ENCODE measurements at regions not wholly inside any gene's neighbourhood (a gene's known extent, or its start where the extent isn't known, plus 50 kb on each side); places are given as distances from the start of the nearest gene placed in this dataset.

DNA sequence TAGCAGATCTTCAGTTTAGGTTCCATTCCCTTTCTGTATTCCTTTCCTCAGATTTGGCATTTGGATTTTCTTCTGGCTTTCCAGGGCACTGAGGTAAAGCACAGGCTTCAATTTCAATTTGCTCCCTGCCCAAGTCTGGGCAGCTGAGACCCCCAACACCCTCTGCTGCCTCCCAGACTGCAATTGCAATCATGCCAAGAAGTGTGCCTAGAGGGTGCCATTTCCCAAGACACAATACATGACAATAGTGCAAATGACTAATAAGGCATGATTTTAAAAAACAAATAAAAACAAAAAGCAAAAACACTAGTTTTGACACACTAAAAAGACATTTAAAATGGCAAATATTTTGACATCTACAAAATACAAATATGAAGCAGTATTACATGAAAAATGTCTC lies 364.8 kb downstream of the EPM2A start:
- DNase-seq: no peak

- no peak for DNase-seq
Observed at GRCh38 chr6:145372671-145373151, 362.6 kb downstream of the EPM2A start.

GRCh38 chr6:145373826-145374225 lies 361.5 kb downstream of the EPM2A start:
- no peak for DNase-seq

DNA sequence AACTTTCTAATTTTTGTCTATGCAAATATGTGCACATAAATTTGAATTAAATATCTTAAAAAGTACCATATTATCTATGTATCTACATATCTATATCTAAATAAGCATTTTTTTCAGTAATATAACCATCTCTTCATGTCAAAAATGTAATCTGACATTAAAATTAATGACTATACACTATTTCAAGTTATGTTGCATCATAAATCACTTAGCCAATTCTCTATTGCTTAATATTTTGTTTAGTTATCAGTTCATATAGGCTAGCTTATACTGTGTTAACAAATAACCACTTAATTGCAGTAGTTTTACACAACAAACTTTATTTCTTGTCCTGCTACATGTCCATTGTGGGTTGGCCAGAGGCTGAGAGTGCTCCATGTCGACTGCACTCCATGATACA lies 360.8 kb downstream of the EPM2A start:
- DNase-seq: no peak

- DNase-seq: no peak
Observed at GRCh38 chr6:145375502-145375901, 359.8 kb downstream of the EPM2A start.

GRCh38 chr6:145380186-145380585 lies 355.1 kb downstream of the EPM2A start:
- no peak for DNase-seq

DNA sequence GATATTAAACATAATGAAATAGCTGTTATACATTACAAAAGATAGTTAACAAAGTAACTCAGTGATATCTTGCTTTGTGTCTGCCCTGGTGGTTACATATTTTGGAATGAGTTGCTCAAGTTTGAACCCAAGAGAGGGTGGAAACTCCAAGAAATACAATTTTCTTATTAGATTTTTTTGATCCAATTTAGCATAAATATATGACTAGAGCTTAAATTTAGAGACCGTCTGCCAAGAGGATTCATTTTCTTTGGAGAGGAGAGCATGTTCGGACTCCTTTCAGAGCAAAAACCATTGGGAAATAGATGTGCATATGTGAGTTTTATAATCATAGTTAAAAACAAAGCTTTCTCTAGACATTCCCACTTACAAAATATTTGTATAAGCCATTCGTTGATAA lies 353.4 kb downstream of the EPM2A start:
- DNase-seq: no peak

GRCh38 chr6:145383428-145383827 lies 351.9 kb downstream of the EPM2A start:
- DNase-seq: no peak

GRCh38 chr6:145384503-145384902 lies 350.8 kb downstream of the EPM2A start:
- no peak for DNase-seq

DNA sequence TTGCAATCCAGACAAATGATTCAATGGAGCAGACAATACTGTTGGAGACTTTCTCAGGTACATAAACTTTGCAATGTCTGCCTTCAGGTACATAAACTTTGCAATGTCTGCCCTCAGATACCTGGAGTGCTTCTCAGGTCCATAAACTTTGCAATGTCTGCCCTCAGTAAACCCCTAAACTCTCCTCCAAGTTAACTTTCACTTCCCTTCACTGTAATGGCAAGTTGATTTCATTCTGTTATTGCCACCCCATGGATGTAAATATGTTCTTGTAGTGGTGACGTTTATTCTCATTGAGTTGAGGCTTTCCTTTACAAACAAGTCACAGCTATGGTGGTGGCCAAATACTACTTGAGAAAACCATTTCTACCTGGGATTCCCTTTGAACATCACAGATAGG lies 338.8 kb downstream of the EPM2A start:
- no peak for DNase-seq

- DNase-seq: no peak
Observed at GRCh38 chr6:145400508-145400907, 334.8 kb downstream of the EPM2A start.

- no peak for DNase-seq
Observed at GRCh38 chr6:145405006-145405551, 330.2 kb downstream of the EPM2A start.

DNA sequence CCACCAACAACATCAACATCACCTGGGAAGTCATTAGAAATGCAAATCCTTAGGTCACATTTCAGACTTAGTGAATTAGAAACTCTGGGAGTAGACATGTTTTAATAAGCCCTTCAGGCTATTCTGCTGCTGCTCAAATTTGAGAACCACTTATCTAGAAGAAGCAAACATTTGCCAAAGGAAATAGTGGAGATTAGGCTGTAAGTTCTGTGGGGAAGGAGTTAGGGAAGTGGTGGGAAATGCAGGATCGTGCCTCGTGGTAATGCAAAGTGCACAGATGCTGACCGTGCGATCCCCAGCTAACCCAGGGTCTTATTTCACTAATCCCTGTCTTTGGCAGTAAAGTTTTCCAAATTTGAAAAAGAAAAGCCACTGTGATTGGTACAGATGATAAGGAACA lies 328.5 kb downstream of the EPM2A start:
- DNase-seq: no peak

DNA sequence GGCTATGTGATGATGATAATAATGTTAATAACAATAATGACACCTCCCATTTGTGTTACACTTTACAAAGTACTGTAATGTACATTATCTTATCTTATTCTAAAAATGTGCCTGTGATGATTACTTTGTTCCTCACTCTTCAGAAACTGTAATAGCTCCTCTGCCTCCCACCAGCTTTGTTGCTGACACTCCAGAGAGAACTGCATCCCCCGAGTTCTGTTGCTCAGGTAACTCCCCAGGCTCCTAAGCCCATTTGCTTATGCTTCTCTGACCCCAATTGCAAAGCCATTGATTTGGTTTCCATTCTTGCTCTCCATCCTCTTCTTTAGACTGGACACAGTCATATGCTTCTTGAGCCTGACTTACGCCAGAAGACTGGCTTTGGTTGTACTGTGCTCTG lies 319.7 kb downstream of the EPM2A start:
- DNase-seq: no peak

DNA sequence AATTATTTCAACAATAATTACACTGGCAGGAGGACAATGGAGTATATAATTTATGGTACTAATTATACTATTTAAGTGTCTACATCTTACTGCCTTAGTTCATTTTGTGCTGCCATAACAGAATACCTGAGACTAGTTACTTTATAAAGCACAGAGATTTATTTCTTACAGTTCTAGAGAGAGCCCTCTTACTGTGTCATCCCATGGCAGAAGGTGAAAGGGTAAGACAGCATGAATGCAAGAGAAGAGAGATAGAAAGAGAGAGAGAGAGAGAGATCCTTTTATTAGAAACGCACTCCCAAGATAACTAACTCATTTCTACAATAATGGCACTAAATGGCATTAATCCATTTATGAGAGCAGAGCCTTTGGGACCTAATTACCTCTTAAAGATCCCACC lies 314.7 kb downstream of the EPM2A start:
- no peak for DNase-seq

DNA sequence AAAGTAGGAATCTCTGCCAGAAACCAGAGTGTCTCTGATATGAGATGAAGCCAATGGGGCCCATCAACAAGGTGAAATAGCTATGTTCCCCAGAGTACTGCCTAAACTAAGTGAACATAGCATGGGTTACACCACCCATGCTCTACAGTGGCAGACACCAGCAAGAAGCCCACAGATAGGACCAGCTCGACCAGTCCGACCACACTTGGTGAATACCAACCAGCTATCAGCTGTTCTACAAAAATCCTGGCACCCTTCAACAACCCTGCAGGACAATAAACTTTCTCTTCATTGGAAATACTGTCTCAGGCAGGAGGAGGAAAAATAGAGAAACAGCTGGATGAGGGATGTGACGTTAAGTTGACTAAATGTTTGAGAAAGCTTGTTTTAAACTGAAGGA lies 311.4 kb downstream of the EPM2A start:
- DNase-seq: no peak

DNA sequence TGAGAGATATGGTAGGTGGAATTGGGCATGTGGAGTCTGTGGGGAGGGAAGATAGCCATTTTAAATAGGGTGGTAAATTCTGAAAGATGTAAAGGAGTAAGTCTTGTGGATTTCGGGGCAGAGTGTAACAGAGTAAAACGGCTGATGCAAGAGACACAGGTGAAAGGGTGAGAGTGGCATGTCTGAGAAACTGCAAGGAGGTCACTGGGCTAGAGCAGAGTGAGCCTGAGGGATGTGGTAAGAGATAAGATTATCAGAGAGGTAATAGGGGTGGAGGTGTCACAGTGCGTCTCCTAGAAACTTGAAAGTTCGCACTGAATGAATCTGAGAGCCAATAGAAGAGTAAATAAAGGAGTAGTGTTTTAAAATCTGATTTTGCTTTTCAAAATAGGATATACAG lies 308.1 kb downstream of the EPM2A start:
- no peak for DNase-seq

- DNase-seq: no peak
Observed at GRCh38 chr6:145428706-145429105, 306.6 kb downstream of the EPM2A start.

- DNase-seq: no peak
Observed at GRCh38 chr6:145442110-145442509, 293.2 kb downstream of the EPM2A start.

GRCh38 chr6:145445674-145446073 lies 289.6 kb downstream of the EPM2A start:
- no peak for DNase-seq

DNA sequence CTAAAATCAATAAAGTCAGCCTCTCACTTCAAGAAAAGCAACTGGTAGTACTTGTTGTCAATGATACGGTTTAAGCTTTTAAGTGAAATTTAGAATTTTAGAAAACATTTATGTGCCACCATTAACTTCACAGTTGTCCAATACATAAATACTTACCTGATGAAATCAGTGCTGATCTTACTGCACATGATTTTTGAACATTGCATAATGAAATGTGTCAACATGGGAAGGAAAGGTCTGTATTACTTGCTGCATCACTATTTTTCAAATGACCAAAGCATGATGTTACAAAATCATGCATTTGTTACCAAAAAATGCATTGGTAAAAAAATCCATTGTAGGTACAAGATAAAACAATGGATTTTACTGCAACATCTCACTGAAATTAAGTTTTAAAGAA lies 284.3 kb downstream of the EPM2A start:
- no peak for DNase-seq

DNA sequence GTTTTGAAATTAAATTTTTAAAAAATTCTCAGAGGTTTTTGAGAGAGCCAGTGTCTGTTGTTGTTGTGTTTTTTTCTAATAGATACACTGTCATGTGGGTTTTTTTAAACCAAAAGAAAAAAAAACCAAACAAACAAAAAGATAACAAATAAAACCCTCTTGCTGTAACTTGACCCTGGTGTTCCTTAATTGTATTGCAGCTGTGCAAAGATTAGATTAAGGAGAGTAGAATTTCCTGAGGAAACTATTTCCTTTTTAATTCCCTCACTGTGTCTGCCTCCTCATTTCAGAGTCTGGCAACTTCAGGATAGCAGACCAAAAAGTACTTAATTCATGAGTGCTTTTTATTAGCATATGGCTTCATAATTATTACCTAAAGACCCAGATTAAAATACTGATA lies 281.9 kb downstream of the EPM2A start:
- no peak for DNase-seq

DNA sequence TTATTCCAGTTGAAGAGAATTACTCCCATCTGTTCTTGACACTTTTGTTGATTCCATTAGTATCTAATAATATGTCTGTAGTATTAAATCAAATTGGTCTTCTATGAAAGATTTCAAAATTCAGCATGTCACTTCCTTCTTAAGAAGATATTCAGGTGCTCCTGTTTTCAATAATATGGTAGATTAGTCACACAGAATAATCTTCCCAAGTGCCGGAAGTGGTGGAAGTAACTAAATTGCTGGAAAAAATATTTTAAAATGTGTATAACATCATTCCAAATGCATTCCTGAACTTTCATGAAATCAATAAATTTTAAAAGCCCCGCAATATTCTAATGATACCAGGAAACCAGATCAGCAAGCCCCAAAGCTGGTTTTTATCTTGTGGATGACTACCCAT lies 281.3 kb downstream of the EPM2A start:
- DNase-seq: no peak

DNA sequence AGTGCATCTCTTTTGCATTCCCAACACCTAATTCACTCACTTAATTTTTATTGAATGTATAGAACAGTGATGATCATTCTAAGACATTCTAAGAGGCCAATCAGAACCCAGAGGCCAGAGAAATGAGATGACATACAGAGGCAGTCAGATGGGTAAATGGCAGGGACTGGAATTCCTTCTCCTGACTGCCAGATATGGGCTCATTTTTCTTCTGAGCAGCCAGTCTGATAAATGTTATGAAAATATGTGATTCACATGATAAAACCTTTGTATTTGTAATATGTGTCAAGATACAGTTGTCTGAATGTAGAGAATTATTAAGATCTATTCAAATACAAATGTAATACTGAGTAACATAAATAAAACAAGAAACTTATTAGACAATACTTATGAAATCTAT lies 277.8 kb downstream of the EPM2A start:
- DNase-seq: no peak

- DNase-seq: no peak
Observed at GRCh38 chr6:145468534-145468933, 266.8 kb downstream of the EPM2A start.

GRCh38 chr6:145469021-145469420 lies 266.3 kb downstream of the EPM2A start:
- DNase-seq: no peak

Data from activated T-cell treated with anti-CD3 and anti-CD28 coated beads, Interleukin-2, amount 50 U/mL, for 1 hour (primary cell).